HCT116 (cell line): ENCODE measurements at regions not wholly inside any gene's neighbourhood (a gene's known extent, or its start where the extent isn't known, plus 50 kb on each side); places are given as distances from the start of the nearest gene placed in this dataset.

Source experiments
- ATAC-seq: fragments of 200-7000 bp; cut with Tn5 transposase; 2 replicates; pipeline ENCODE4 v1.9.1; 2020; ENCODE audit warnings: mild to moderate bottlenecking, moderate library complexity
- BruUV-seq: library from RNA; stranded (reverse); fragments of 400-500 nt; replicated peaks from 2 replicates; lab custom pipeline; 2021; lab: Mats Ljungman, UMichigan
- CTCF ChIA-PET: fragments of 300-600 bp; sonication (Branson Sonifier 250); formaldehyde crosslinking; loops from one replicate; lab custom pipeline; 2021; ENCODE audit warnings: antibody characterized with exemption; lab: Charles Lee
- POLR2A ChIA-PET: fragments of 300-600, 350-600 bp; sonication (Branson Sonifier 250); formaldehyde crosslinking; loops from one replicate; lab custom pipeline; 2021; ENCODE audit warnings: antibody characterized with exemption; lab: Charles Lee
- RAD21 ChIA-PET, 2 experiments: fragments of 300-600 bp; sonication (Branson Sonifier 250); formaldehyde crosslinking; loops; one replicate each; lab custom pipeline; 2023; ENCODE audit warnings: low total read pairs in 2 of 2; ENCODE audit not compliant: uncharacterized antibody in 2 of 2, unreplicated experiment in 2 of 2, low non-redundant PET in 1 of 2; lab: Charles Lee
- DNase-seq: peaks from one replicate; pipeline ENCODE4 v3.0.0-alpha.2; 2010; ENCODE audit warnings: low read depth, low spot score
- H2AFZ ChIP-seq: fragments of 200-600 bp; shearing (Covaris generic), sonication (generic); 2 replicates; pipeline ENCODE4 v1.6.1; 2017; ENCODE audit warnings: low read depth, mixed run types, mixed read lengths, antibody characterized with exemption, low read length; ENCODE audit not compliant: poor library complexity, severe bottlenecking
- H3K27ac ChIP-seq: 2 replicates; pipeline ENCODE4 v1.5.1; 2012; ENCODE audit warnings: low read depth, low read length
- H3K27me3 ChIP-seq: fragments of 200-600 bp; sonication (generic); 2 replicates; pipeline ENCODE4 v1.6.1; 2016; ENCODE audit warnings: mixed run types, low read length, mixed read lengths; ENCODE audit not compliant: insufficient read depth
- H3K36me3 ChIP-seq, 2 experiments: fragments of 200-500 bp in 1 of 2; fragments of 200-600 bp in 1 of 2; sonication (Bioruptor generic) in 1 of 2; sonication (generic) in 1 of 2; 2 replicates each; pipeline versions ENCODE4 v1.5.1 to v1.6.1; 2014 to 2016; ENCODE audit warnings: low read length in 2 of 2, inconsistent platforms in 1 of 2, mixed read lengths in 1 of 2, mixed run types in 1 of 2; ENCODE audit not compliant: insufficient read depth in 2 of 2, control insufficient read depth in 1 of 2
- H3K4me1 ChIP-seq, 2 experiments: fragments of 200-600 bp in 1 of 2; sonication (generic) in 1 of 2; 2 replicates each; pipeline versions ENCODE4 v1.5.1 to v1.6.1; 2012 to 2017; ENCODE audit warnings: low read length in 2 of 2, inconsistent platforms in 1 of 2, mild to moderate bottlenecking in 1 of 2, mixed read lengths in 1 of 2, mixed run types in 1 of 2, moderate library complexity in 1 of 2; ENCODE audit not compliant: insufficient read depth in 2 of 2, control insufficient read depth in 1 of 2
- H3K4me2 ChIP-seq: fragments of 200-600 bp; sonication (generic); 2 replicates; pipeline ENCODE4 v1.6.1; 2017; ENCODE audit warnings: mixed run types, low read length, mixed read lengths
- H3K4me3 ChIP-seq, 2 experiments: fragments of 200-600 bp in 1 of 2; sonication (generic) in 1 of 2; replicated peaks in 1 of 2; 2 replicates each; pipeline ENCODE4 v1.5.1; 2011 to 2016; ENCODE audit warnings: low read length in 2 of 2, control low read depth in 1 of 2, low read depth in 1 of 2, mild to moderate bottlenecking in 1 of 2, mixed read lengths in 1 of 2, mixed run types in 1 of 2
- H3K79me2 ChIP-seq: fragments of 200-600 bp; sonication (generic); 2 replicates; pipeline ENCODE4 v1.6.1; 2017; ENCODE audit warnings: mild to moderate bottlenecking, mixed run types, low read length, moderate library complexity, mixed read lengths; ENCODE audit not compliant: insufficient read depth
- H3K9ac ChIP-seq: fragments of 200-600 bp; sonication (generic); 2 replicates; pipeline ENCODE4 v1.6.1; 2016; ENCODE audit warnings: low read length, mixed read lengths
- H3K9me2 ChIP-seq: fragments of 200-600 bp; sonication (generic), shearing (Covaris generic); 2 replicates; pipeline ENCODE4 v1.6.1; 2017; ENCODE audit warnings: mixed run types, mild to moderate bottlenecking, moderate library complexity; ENCODE audit not compliant: insufficient read depth
- H3K9me3 ChIP-seq, 2 experiments: fragments of 200-500 bp in 1 of 2; fragments of 200-600 bp in 1 of 2; sonication (Bioruptor generic) in 1 of 2; sonication (generic) in 1 of 2; 2 replicates each; pipeline ENCODE4 v1.6.1; 2014 to 2017; ENCODE audit warnings: low read length in 2 of 2, mixed read lengths in 2 of 2, inconsistent platforms in 1 of 2, low read depth in 1 of 2, mild to moderate bottlenecking in 1 of 2, mixed run types in 1 of 2, moderate library complexity in 1 of 2; ENCODE audit not compliant: control insufficient read depth in 1 of 2, insufficient read depth in 1 of 2
- H4K20me1 ChIP-seq: fragments of 200-600 bp; sonication (generic), shearing (Covaris generic); 2 replicates; pipeline ENCODE4 v1.6.1; 2017; ENCODE audit warnings: mixed run types, mild to moderate bottlenecking, moderate library complexity; ENCODE audit not compliant: insufficient read depth
- ATF3 ChIP-seq: IDR thresholded peaks from 2 replicates; pipeline ENCODE4 v1.6.1; 2012
- CEBPB ChIP-seq: IDR thresholded peaks from 2 replicates; pipeline ENCODE4 v1.6.1; 2012; ENCODE audit warnings: low read depth
- CTCF ChIP-seq, 3 experiments: fragments of 200-600 bp in 1 of 3; sonication (generic) in 1 of 3; IDR thresholded peaks in 2 of 3; conservative IDR thresholded peaks in 1 of 3; 2 replicates each; pipeline ENCODE4 v1.5.1; 2012 to 2017; ENCODE audit warnings: low read depth in 2 of 3, low read length in 2 of 3, antibody characterized with exemption in 1 of 3, borderline replicate concordance in 1 of 3, control low read depth in 1 of 3, mild to moderate bottlenecking in 1 of 3, mixed read lengths in 1 of 3, mixed run types in 1 of 3, moderate library complexity in 1 of 3; ENCODE audit not compliant: insufficient read depth in 1 of 3
- EZH2 ChIP-seq: fragments of 200-600 bp; sonication (generic); IDR thresholded peaks from 2 replicates; pipeline ENCODE4 v1.6.1; 2017; ENCODE audit warnings: antibody characterized with exemption, mixed run types
- FOSL1 ChIP-seq: IDR thresholded peaks from 2 replicates; pipeline ENCODE4 v1.6.1; 2012; ENCODE audit warnings: low read depth
- MAX ChIP-seq: IDR thresholded peaks from 2 replicates; pipeline ENCODE4 v1.6.1; 2012
- POLR2A ChIP-seq: IDR thresholded peaks from 2 replicates; pipeline ENCODE4 v1.7.0; 2011; ENCODE audit warnings: borderline replicate concordance; ENCODE audit not compliant: insufficient read depth, insufficient read length; ENCODE audit errors: extremely low read depth
- RAD21 ChIP-seq: IDR thresholded peaks from 2 replicates; pipeline ENCODE4 v1.6.1; 2012; ENCODE audit warnings: low read depth, mild to moderate bottlenecking
- TCF7L2 ChIP-seq: IDR thresholded peaks from 2 replicates; pipeline ENCODE4 v1.7.0; 2011; ENCODE audit warnings: borderline replicate concordance, inconsistent platforms; ENCODE audit not compliant: insufficient read depth, insufficient read length; ENCODE audit errors: extremely low read depth
- YY1 ChIP-seq: IDR thresholded peaks from 2 replicates; pipeline ENCODE4 v1.6.1; 2011; ENCODE audit warnings: low read length, low read depth, moderate library complexity, mild to moderate bottlenecking; ENCODE audit not compliant: insufficient replicate concordance; ENCODE audit errors: extremely low read depth
- ZBTB33 ChIP-seq: IDR thresholded peaks from 2 replicates; pipeline ENCODE4 v1.6.1; 2011; ENCODE audit warnings: mild to moderate bottlenecking, low read length, moderate library complexity; ENCODE audit not compliant: insufficient replicate concordance; ENCODE audit errors: extremely low read depth
- ZNF274 ChIP-seq: fragments of 200-500 bp; sonication (Bioruptor generic); IDR thresholded peaks from 2 replicates; pipeline ENCODE4 v1.6.1; 2014; ENCODE audit warnings: mild to moderate bottlenecking, low read depth, low read length, inconsistent platforms
- intact Hi-C: fragments of 100-400 bp; cut with micrococcal nuclease; formaldehyde crosslinking; loops from 2 replicates; pipeline ENCODE4 v1.10.0; 2022

DNA sequence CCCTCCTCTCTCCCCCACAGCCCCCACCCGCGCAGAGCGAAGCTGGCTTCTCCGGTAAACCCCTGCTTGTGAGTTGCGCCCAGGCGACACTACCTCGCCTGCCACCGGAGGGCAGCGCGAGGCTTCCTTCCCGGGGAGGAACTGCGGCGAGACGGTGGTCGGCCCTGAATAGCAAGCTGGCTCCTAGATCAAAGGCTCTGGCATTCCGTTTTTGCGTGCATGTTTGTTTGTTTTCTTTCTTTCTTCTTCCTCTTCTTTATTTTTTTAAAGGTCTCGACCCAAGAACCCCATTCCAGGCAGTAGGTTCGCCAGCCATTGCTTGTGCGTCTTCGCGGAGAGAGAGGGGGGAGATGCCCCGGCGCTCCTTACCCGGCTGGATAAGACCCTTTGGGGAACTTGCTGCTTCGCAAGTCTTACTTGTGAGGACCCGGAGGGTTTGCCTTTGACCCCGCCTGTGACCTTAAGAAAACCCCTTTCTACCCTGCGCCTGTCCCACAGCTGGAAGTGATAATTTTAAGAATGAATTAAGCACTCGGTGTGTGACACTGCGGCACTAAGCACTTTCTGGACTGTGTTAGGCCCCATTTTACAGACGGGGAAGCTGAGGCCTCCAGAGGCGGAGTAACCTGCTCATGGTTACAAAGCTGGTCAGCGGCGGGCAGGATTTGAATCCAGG is 92.7 kb upstream of the SIRPA start:
- no peaks in the 10 kb centered on the region for H4K20me1 ChIP-seq
- POLR2A ChIA-PET = no interaction called here
- RAD21 ChIA-PET = interaction anchor here in 1 of 2 experiments (0.6 kb wide), 1 partner anchor 21 kb away, joined by 3 read pairs; no protein-coding TSS in a partner anchor
- no peaks in the 10 kb centered on the region for H3K36me3 ChIP-seq
- no peaks in the 10 kb centered on the region for H3K9me2 ChIP-seq
- H2AFZ ChIP-seq = peak overlapping the region; percentile 44
- no peaks in the 10 kb centered on the region for H3K79me2 ChIP-seq
- H3K4me1 ChIP-seq = peaks cover 0 to 12% of the 10 kb centered on the region in 2 experiments; a peak in 3 of 4 replicates
- intact Hi-C loops = no loop called here
- no peak overlapping the region for H3K27ac ChIP-seq
- H3K9me3 ChIP-seq = no peaks in the 10 kb centered on the region
- BruUV-seq = no TSS peak
- no peaks in the 10 kb centered on the region for H3K27me3 ChIP-seq
- peak; percentile 91 for ATAC-seq
- CTCF ChIA-PET = interaction anchor here (0.6 to 2.2 kb wide), 8 partner anchors 21 to 370 kb away, joined by 3 to 11 read pairs (median 4); no protein-coding TSS in a partner anchor
- H3K9ac ChIP-seq = no peak overlapping the region
- peak overlapping the region; percentile 65 for H3K4me2 ChIP-seq
- DNase-seq = no peak
- H3K4me3 ChIP-seq = peak overlapping the region; percentile 10 to 18; a peak in 2 of 4 replicates
- TF ChIP-seq CEBPB (no peak), ZBTB33 (no peak), MAX (no peak), CTCF (IDR thresholded peaks at IDR 0.05 in 2 of 3, conservative IDR thresholded peaks at IDR 0.05 in 1 of 3; ENCODE audit: borderline replicate concordance in 1 of 3, insufficient read depth in 1 of 3, low read depth in 2 of 3, low read length in 2 of 3) (peak; percentile 49 to 67 (median 53); a peak in 5 of 6 replicates), TCF7L2 (no peak), YY1 (no peak), ATF3 (no peak), POLR2A (no peak), RAD21 (peak; percentile 77), EZH2 (no peak), ZNF274 (no peak), FOSL1 (no peak)
